IPS-20b (cell line): ENCODE measurements at regions not wholly inside any gene's neighbourhood (a gene's known extent, or its start where the extent isn't known, plus 50 kb on each side); places are given as distances from the start of the nearest gene placed in this dataset.

Experiments used
- H3K27ac ChIP-seq: one replicate; pipeline ENCODE4 v1.5.1; 2013; ENCODE audit warnings: low read length
- H3K27me3 ChIP-seq: 2 replicates; pipeline ENCODE4 v1.6.1; 2013; ENCODE audit warnings: mild to moderate bottlenecking, low read length, inconsistent platforms; ENCODE audit not compliant: insufficient read depth
- H3K36me3 ChIP-seq: 2 replicates; pipeline ENCODE4 v1.6.1; 2013; ENCODE audit warnings: low read depth, mild to moderate bottlenecking, inconsistent platforms, low read length, moderate library complexity; ENCODE audit not compliant: insufficient read depth
- H3K4me1 ChIP-seq: 2 replicates; pipeline ENCODE4 v1.6.1; 2013; ENCODE audit warnings: mild to moderate bottlenecking, control low read depth, inconsistent platforms, low read length, moderate library complexity; ENCODE audit not compliant: insufficient read depth
- H3K4me3 ChIP-seq: 2 replicates; pipeline ENCODE4 v1.5.1; 2013; ENCODE audit warnings: mild to moderate bottlenecking, low read length, inconsistent platforms
- H3K9ac ChIP-seq: 2 replicates; pipeline ENCODE4 v1.6.1; 2013; ENCODE audit warnings: low read depth, mild to moderate bottlenecking, inconsistent platforms, low read length, moderate library complexity
- H3K9me3 ChIP-seq: 2 replicates; pipeline ENCODE4 v1.6.1; 2013; ENCODE audit warnings: mild to moderate bottlenecking, low read depth, low read length, inconsistent platforms; ENCODE audit not compliant: insufficient read depth

GRCh38 chr3:5293207-5293606 lies 105.7 kb downstream of the EDEM1 start:
- H3K4me1 ChIP-seq, result 0 out of 2 replicates have a peak, but pooled peaks cover 6% of the 10 kb centered on the region
- H3K27ac ChIP-seq, result no peak overlapping the region
- H3K9ac ChIP-seq, result no peak overlapping the region
- no peaks in the 10 kb centered on the region for H3K9me3 ChIP-seq
- H3K27me3 ChIP-seq, result no peaks in the 10 kb centered on the region
- H3K4me3 ChIP-seq, result no peak overlapping the region
- no peaks in the 10 kb centered on the region for H3K36me3 ChIP-seq

GRCh38 chr3:5294356-5294755 lies 106.8 kb downstream of the EDEM1 start:
- no peaks in the 10 kb centered on the region for H3K36me3 ChIP-seq
- H3K27me3 ChIP-seq, result no peaks in the 10 kb centered on the region
- H3K9me3 ChIP-seq, result no peaks in the 10 kb centered on the region
- no peak overlapping the region for H3K9ac ChIP-seq
- H3K4me1 ChIP-seq, result 0 out of 2 replicates have a peak, but pooled peaks cover 6% of the 10 kb centered on the region
- no peak overlapping the region for H3K27ac ChIP-seq
- no peak overlapping the region for H3K4me3 ChIP-seq

- Histone ChIP-seq H3K9me3 (no peaks in the 10 kb centered on the region), H3K27ac (no peak overlapping the region), H3K27me3 (no peaks in the 10 kb centered on the region), H3K4me3 (no peak overlapping the region), H3K4me1 (0 out of 2 replicates have a peak, but pooled peaks cover 6% of the 10 kb centered on the region), H3K36me3 (no peaks in the 10 kb centered on the region), H3K9ac (no peak overlapping the region)
Observed at GRCh38 chr3:5295191-5295690, 107.7 kb downstream of the EDEM1 start.

- no peak overlapping the region for H3K27ac ChIP-seq
- 0 out of 2 replicates have a peak, but pooled peaks cover 6% of the 10 kb centered on the region for H3K4me1 ChIP-seq
Observed at GRCh38 chr3:5296362-5296761, 108.9 kb downstream of the EDEM1 start.

GRCh38 chr3:5297895-5298294 lies 110.4 kb downstream of the EDEM1 start:
- Histone ChIP-seq H3K36me3 (no peaks in the 10 kb centered on the region), H3K27me3 (no peaks in the 10 kb centered on the region), H3K27ac (no peak overlapping the region), H3K4me3 (no peak overlapping the region), H3K9ac (no peak overlapping the region), H3K4me1 (0 out of 2 replicates have a peak, but pooled peaks cover 3% of the 10 kb centered on the region), H3K9me3 (no peaks in the 10 kb centered on the region)

More at GRCh38 chr3:5296362-5296761, 108.9 kb downstream of the EDEM1 start:
- Histone ChIP-seq H3K27me3 (no peaks in the 10 kb centered on the region), H3K4me3 (no peak overlapping the region), H3K9ac (no peak overlapping the region), H3K36me3 (no peaks in the 10 kb centered on the region), H3K9me3 (no peaks in the 10 kb centered on the region)

GRCh38 chr3:5298453-5298852 lies 110.9 kb downstream of the EDEM1 start:
- Histone ChIP-seq H3K9me3 (no peaks in the 10 kb centered on the region), H3K9ac (no peak overlapping the region), H3K27me3 (no peaks in the 10 kb centered on the region), H3K4me1 (no peaks in the 10 kb centered on the region), H3K4me3 (no peak overlapping the region), H3K36me3 (no peaks in the 10 kb centered on the region), H3K27ac (no peak overlapping the region)

- Histone ChIP-seq H3K4me3 (no peak overlapping the region), H3K9ac (no peak overlapping the region), H3K27ac (no peak overlapping the region), H3K4me1 (no peaks in the 10 kb centered on the region), H3K9me3 (no peaks in the 10 kb centered on the region), H3K36me3 (no peaks in the 10 kb centered on the region), H3K27me3 (no peaks in the 10 kb centered on the region)
Observed at GRCh38 chr3:5299161-5299560, 111.7 kb downstream of the EDEM1 start.

- no peaks in the 10 kb centered on the region for H3K36me3 ChIP-seq
- H3K27me3 ChIP-seq, result no peaks in the 10 kb centered on the region
- H3K9ac ChIP-seq, result no peak overlapping the region
- no peaks in the 10 kb centered on the region for H3K9me3 ChIP-seq
- no peak overlapping the region for H3K27ac ChIP-seq
- H3K4me3 ChIP-seq, result no peak overlapping the region
- H3K4me1 ChIP-seq, result no peaks in the 10 kb centered on the region
Observed at GRCh38 chr3:5300638-5301037, 113.1 kb downstream of the EDEM1 start.

- H3K9ac ChIP-seq, result no peak overlapping the region
- H3K4me3 ChIP-seq, result no peak overlapping the region
- no peaks in the 10 kb centered on the region for H3K9me3 ChIP-seq
- H3K27ac ChIP-seq, result no peak overlapping the region
- no peaks in the 10 kb centered on the region for H3K36me3 ChIP-seq
- H3K4me1 ChIP-seq, result no peaks in the 10 kb centered on the region
- H3K27me3 ChIP-seq, result no peaks in the 10 kb centered on the region
Observed at GRCh38 chr3:5301651-5302297, 114.3 kb downstream of the EDEM1 start.

- no peaks in the 10 kb centered on the region for H3K9me3 ChIP-seq
- H3K27ac ChIP-seq, result no peak overlapping the region
- H3K36me3 ChIP-seq, result no peaks in the 10 kb centered on the region
- no peaks in the 10 kb centered on the region for H3K4me1 ChIP-seq
- no peak overlapping the region for H3K9ac ChIP-seq
- H3K4me3 ChIP-seq, result no peak overlapping the region
- no peaks in the 10 kb centered on the region for H3K27me3 ChIP-seq
Observed at GRCh38 chr3:5302661-5303060, 115.2 kb downstream of the EDEM1 start.

- no peak overlapping the region for H3K4me3 ChIP-seq
- no peaks in the 10 kb centered on the region for H3K4me1 ChIP-seq
- no peak overlapping the region for H3K9ac ChIP-seq
- no peaks in the 10 kb centered on the region for H3K27me3 ChIP-seq
- H3K9me3 ChIP-seq, result no peaks in the 10 kb centered on the region
- H3K36me3 ChIP-seq, result no peaks in the 10 kb centered on the region
- H3K27ac ChIP-seq, result no peak overlapping the region
Observed at GRCh38 chr3:5304188-5304587, 116.7 kb downstream of the EDEM1 start.
